GM12864 (cell line): ENCODE measurements at regions not wholly inside any gene's neighbourhood (a gene's known extent, or its start where the extent isn't known, plus 50 kb on each side); places are given as distances from the start of the nearest gene placed in this dataset.

ENCODE experiments used
- DNase-seq: peaks from one replicate; pipeline ENCODE4 v3.0.0-alpha.2; 2011; ENCODE audit warnings: low read depth
- H3K4me3 ChIP-seq: 2 replicates; pipeline ENCODE4 v1.5.1; 2011; ENCODE audit warnings: mild to moderate bottlenecking, low read depth, low read length, control low read depth
- CTCF ChIP-seq: IDR thresholded peaks from 2 replicates; pipeline ENCODE4 v1.5.1; 2011; ENCODE audit warnings: low read depth, mild to moderate bottlenecking, moderate library complexity, low read length, control low read depth, inconsistent platforms; ENCODE audit errors: missing control alignments

DNA sequence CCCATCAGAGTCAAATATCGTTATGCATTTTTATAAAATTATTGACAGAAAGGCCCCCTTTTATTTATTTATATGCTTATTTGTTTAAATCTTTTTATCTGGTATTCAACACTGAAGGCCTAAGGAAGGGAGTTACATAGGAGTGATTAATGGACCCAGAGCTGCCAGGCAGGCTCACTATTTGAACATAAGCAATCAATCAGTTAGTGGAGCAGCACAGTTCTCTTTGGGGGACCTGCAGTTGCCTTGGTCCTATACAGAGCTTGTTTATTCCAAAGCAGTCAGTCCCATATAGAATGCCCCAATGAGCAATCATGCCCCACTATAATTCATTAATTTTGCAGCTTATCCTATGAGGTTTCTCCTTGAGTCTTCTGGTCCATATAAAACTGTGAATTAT lies 389.4 kb upstream of the GOT2 start:
- no peak for DNase-seq
- H3K4me3 ChIP-seq = no peak overlapping the region
- no peak for TF ChIP-seq CTCF

- DNase-seq = no peak
- no peak for TF ChIP-seq CTCF
- H3K4me3 ChIP-seq = no peak overlapping the region
These were observed 388.1 kb upstream of the GOT2 start for GRCh38 chr16:59122262-59122537.

- no peak for TF ChIP-seq CTCF
- H3K4me3 ChIP-seq = no peak overlapping the region
- DNase-seq = no peak
These were observed 387.5 kb upstream of the GOT2 start for GRCh38 chr16:59121411-59122261.

DNA sequence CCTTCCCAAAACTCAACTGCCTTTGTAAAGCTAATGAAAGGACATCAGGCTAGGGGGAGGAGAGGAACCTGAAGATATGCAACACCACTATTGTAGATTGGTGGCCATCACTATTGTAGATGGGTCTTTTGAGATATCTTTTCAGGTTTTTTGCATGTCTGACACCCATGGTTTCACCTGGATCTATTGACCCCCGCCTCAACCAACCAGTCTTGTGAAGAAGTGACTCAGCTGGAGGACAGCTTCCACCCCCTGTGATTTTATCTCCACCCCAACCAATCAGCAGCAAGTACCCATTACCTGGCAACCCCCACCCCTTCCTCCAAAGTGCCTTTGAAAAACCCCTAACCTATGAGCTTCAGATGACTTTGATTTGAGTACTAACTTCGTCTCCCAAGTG lies 382.6 kb upstream of the GOT2 start:
- DNase-seq = no peak
- TF ChIP-seq CTCF = no peak
- H3K4me3 ChIP-seq = no peak overlapping the region

DNA sequence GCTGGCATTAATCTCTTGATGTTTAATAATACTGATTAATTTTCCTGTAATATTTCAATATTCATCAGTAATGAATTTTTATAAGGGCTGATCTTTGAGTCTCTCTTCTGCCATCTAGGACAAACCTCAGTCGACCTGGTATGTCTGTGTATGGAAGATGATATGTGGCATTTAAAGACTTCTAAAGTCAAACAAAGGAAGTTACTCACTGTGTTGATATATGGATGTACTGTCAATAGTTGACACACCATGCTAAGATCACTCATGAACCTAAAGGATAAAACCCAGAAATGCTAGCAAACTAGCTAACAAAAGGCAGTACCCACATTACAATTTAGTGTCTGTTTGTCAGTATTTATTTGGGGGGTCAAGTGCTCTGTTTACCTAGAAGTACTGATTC lies 380.7 kb upstream of the GOT2 start:
- no peak for DNase-seq
- H3K4me3 ChIP-seq = no peak overlapping the region
- no peak for TF ChIP-seq CTCF

- no peak overlapping the region for H3K4me3 ChIP-seq
- no peak for DNase-seq
- no peak for TF ChIP-seq CTCF
These were observed 379.0 kb upstream of the GOT2 start for GRCh38 chr16:59113004-59113670.

DNA sequence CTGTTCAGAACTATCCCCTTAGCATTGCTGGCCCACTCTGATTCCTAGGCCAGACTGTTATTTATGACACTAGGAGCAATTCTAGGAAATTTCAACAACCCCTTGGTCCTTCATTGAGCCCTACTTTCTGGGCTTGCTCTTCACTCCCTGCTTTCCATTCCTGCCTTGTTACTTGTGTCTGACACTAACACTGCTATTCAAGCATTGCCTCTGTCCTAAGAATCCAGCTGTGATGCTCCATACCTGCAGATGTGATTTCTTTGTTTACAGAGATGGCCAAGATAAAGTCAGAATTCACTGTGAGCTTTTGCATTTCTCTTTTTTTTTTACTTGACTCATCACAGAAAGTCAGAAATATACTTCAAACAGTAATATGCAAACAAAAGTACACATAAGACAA lies 377.2 kb upstream of the GOT2 start:
- no peak for TF ChIP-seq CTCF
- H3K4me3 ChIP-seq = no peak overlapping the region
- no peak for DNase-seq
